ENCODE measurements at regions not wholly inside any gene's neighbourhood (a gene's known extent, or its start where the extent isn't known, plus 50 kb on each side); places are given as distances from the start of the nearest gene placed in this dataset.

DNA sequence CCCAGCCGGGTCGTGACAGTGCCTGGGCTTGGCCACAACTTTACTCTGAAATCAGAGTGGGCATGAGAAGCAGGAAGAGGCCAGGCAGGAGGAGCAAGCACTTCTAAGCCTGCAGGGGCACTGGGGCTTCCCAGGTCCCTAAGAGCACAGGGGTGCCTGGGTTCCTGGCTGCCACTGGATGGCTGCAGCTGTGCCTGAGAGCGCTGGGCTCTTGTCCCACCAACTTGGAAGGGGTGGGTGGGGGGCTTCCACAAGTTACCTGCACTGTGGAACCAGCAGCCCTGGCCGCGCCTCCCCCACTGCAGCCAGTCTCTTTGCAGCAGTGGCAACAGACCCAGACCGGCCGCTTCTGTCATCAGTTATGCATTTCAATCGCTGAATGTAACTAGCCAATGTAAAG is 434.7 kb upstream of the GRM3 start:
- no peak overlapping the region for H3K27ac ChIP-seq (ENCODE audit: low read length)

DNA sequence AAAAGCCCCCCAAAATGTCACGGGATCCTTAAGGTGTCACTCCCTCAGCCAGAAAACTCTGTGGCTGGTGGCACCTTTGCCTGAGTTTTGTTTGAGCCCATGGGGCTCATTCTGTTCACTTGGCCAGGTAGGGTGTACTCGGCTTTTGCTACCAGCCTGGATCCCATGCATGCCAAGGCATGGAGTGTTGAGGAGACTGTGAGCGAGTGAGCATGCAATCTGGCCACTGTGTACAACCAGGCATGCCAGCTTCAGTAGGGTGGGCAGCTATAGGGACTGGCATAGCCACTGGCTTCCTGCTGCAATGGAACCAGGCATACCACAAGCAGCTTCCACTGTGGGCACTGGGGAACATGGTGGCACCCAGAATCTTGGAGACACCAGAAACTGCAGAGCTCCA is 436.0 kb upstream of the GRM3 start:
- TF ChIP-seq POLR2AphosphoS5 (IDR thresholded peaks at IDR 0.05) (no peak), EP300 (conservative IDR thresholded peaks at IDR 0.05; ENCODE audit: poor library complexity, severe bottlenecking) (no peak), TAF1 (IDR thresholded peaks at IDR 0.05; ENCODE audit: low read depth) (no peak), SMC3 (conservative IDR thresholded peaks at IDR 0.05; ENCODE audit: poor library complexity) (no peak), RAD21 (conservative IDR thresholded peaks at IDR 0.05) (no peak), EZH2 (IDR thresholded peaks at IDR 0.05; ENCODE audit: borderline replicate concordance, insufficient read depth, low read length, poor library complexity, severe bottlenecking) (no peak), MXI1 (conservative IDR thresholded peaks at IDR 0.05; ENCODE audit: poor library complexity, severe bottlenecking) (no peak)
- TF ChIP-seq, protein P1, sequence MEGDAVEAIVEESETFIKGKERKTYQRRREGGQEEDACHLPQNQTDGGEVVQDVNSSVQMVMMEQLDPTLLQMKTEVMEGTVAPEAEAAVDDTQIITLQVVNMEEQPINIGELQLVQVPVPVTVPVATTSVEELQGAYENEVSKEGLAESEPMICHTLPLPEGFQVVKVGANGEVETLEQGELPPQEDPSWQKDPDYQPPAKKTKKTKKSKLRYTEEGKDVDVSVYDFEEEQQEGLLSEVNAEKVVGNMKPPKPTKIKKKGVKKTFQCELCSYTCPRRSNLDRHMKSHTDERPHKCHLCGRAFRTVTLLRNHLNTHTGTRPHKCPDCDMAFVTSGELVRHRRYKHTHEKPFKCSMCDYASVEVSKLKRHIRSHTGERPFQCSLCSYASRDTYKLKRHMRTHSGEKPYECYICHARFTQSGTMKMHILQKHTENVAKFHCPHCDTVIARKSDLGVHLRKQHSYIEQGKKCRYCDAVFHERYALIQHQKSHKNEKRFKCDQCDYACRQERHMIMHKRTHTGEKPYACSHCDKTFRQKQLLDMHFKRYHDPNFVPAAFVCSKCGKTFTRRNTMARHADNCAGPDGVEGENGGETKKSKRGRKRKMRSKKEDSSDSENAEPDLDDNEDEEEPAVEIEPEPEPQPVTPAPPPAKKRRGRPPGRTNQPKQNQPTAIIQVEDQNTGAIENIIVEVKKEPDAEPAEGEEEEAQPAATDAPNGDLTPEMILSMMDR (IDR thresholded peaks at IDR 0.05; ENCODE audit: poor library complexity, severe bottlenecking): no peak
- TF ChIP-seq, protein P2, sequence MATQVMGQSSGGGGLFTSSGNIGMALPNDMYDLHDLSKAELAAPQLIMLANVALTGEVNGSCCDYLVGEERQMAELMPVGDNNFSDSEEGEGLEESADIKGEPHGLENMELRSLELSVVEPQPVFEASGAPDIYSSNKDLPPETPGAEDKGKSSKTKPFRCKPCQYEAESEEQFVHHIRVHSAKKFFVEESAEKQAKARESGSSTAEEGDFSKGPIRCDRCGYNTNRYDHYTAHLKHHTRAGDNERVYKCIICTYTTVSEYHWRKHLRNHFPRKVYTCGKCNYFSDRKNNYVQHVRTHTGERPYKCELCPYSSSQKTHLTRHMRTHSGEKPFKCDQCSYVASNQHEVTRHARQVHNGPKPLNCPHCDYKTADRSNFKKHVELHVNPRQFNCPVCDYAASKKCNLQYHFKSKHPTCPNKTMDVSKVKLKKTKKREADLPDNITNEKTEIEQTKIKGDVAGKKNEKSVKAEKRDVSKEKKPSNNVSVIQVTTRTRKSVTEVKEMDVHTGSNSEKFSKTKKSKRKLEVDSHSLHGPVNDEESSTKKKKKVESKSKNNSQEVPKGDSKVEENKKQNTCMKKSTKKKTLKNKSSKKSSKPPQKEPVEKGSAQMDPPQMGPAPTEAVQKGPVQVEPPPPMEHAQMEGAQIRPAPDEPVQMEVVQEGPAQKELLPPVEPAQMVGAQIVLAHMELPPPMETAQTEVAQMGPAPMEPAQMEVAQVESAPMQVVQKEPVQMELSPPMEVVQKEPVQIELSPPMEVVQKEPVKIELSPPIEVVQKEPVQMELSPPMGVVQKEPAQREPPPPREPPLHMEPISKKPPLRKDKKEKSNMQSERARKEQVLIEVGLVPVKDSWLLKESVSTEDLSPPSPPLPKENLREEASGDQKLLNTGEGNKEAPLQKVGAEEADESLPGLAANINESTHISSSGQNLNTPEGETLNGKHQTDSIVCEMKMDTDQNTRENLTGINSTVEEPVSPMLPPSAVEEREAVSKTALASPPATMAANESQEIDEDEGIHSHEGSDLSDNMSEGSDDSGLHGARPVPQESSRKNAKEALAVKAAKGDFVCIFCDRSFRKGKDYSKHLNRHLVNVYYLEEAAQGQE (IDR thresholded peaks at IDR 0.05; ENCODE audit: borderline replicate concordance): no peak
- Histone ChIP-seq H3K36me3 (ENCODE audit: insufficient read depth, low read length) (no peaks in the 10 kb centered on the region), H3K9me2 (ENCODE audit: insufficient read depth, low read length) (no peaks in the 10 kb centered on the region), H2AFZ (ENCODE audit: low read depth, low read length) (no peak overlapping the region), H3K79me2 (replicated peaks; ENCODE audit: insufficient read depth, low read length) (no peaks in the 10 kb centered on the region), H3K9me3 (ENCODE audit: low read length) (no peaks in the 10 kb centered on the region), H3K4me2 (ENCODE audit: low read length) (no peak overlapping the region), H3K27ac (ENCODE audit: low read length) (no peak overlapping the region), H3K4me3 (ENCODE audit: low read length) (no peak overlapping the region), H3K27me3 (ENCODE audit: insufficient read depth, low read depth, low read length) (no peaks in the 10 kb centered on the region), H3K9ac (ENCODE audit: low read length) (no peak overlapping the region), H4K20me1 (ENCODE audit: insufficient read depth) (no peaks in the 10 kb centered on the region), H3F3A (ENCODE audit: insufficient read depth, low read length, poor library complexity, severe bottlenecking) (no peaks in the 10 kb centered on the region)

More for the DNA sequence above, 434.7 kb upstream of the GRM3 start:
- Histone ChIP-seq H3K27me3 (ENCODE audit: insufficient read depth, low read depth, low read length) (no peaks in the 10 kb centered on the region), H3K4me2 (ENCODE audit: low read length) (no peak overlapping the region), H3K4me3 (ENCODE audit: low read length) (no peak overlapping the region), H3K9ac (ENCODE audit: low read length) (no peak overlapping the region), H3K9me2 (ENCODE audit: insufficient read depth, low read length) (no peaks in the 10 kb centered on the region), H4K20me1 (ENCODE audit: insufficient read depth) (no peaks in the 10 kb centered on the region), H3K36me3 (ENCODE audit: insufficient read depth, low read length) (no peaks in the 10 kb centered on the region), H2AFZ (ENCODE audit: low read depth, low read length) (no peak overlapping the region), H3F3A (ENCODE audit: insufficient read depth, low read length, poor library complexity, severe bottlenecking) (no peaks in the 10 kb centered on the region), H3K9me3 (ENCODE audit: low read length) (no peaks in the 10 kb centered on the region), H3K79me2 (replicated peaks; ENCODE audit: insufficient read depth, low read length) (no peaks in the 10 kb centered on the region)
- TF ChIP-seq TAF1 (IDR thresholded peaks at IDR 0.05; ENCODE audit: low read depth): no peak
- no peak for TF ChIP-seq SMC3 (conservative IDR thresholded peaks at IDR 0.05; ENCODE audit: poor library complexity)
- no peak for TF ChIP-seq EZH2 (IDR thresholded peaks at IDR 0.05; ENCODE audit: borderline replicate concordance, insufficient read depth, low read length, poor library complexity, severe bottlenecking)

DNA sequence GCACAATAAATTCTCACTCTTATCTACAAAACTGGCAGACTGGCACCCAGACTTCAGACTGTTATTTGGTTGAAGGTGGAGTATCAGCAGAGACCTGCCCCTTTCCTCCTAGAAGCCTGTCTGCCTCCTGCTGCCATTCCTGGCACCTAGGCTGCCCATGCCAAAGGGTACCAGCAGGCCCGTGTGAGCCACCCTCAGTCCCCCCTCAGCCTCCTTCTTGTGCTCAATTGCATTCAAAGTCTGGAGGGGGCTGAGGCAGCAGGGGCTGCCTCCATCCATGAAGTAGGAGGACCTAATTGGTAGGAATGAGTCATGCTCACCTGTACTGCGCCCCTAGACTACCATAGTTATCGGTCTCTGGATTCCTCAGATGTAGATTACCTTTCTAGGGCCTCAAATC is 440.9 kb upstream of the GRM3 start:
- Histone ChIP-seq H3K36me3 (ENCODE audit: insufficient read depth, low read length) (no peaks in the 10 kb centered on the region), H3K79me2 (replicated peaks; ENCODE audit: insufficient read depth, low read length) (no peaks in the 10 kb centered on the region)
- TF ChIP-seq RAD21 (conservative IDR thresholded peaks at IDR 0.05) (no peak), MXI1 (conservative IDR thresholded peaks at IDR 0.05; ENCODE audit: poor library complexity, severe bottlenecking) (no peak), EP300 (conservative IDR thresholded peaks at IDR 0.05; ENCODE audit: poor library complexity, severe bottlenecking) (no peak), POLR2AphosphoS5 (IDR thresholded peaks at IDR 0.05) (no peak), TAF1 (IDR thresholded peaks at IDR 0.05; ENCODE audit: low read depth) (no peak), EZH2 (IDR thresholded peaks at IDR 0.05; ENCODE audit: borderline replicate concordance, insufficient read depth, low read length, poor library complexity, severe bottlenecking) (no peak), SMC3 (conservative IDR thresholded peaks at IDR 0.05; ENCODE audit: poor library complexity) (no peak)
- TF ChIP-seq, protein P2 (IDR thresholded peaks at IDR 0.05; ENCODE audit: borderline replicate concordance): no peak
- TF ChIP-seq, protein P1 (IDR thresholded peaks at IDR 0.05; ENCODE audit: poor library complexity, severe bottlenecking): no peak

More for the DNA sequence above, 440.9 kb upstream of the GRM3 start:
- Histone ChIP-seq H3F3A (ENCODE audit: insufficient read depth, low read length, poor library complexity, severe bottlenecking) (no peaks in the 10 kb centered on the region), H3K9ac (ENCODE audit: low read length) (no peak overlapping the region), H3K9me2 (ENCODE audit: insufficient read depth, low read length) (no peaks in the 10 kb centered on the region), H3K27me3 (ENCODE audit: insufficient read depth, low read depth, low read length) (no peaks in the 10 kb centered on the region), H3K4me2 (ENCODE audit: low read length) (no peak overlapping the region), H3K4me3 (ENCODE audit: low read length) (no peak overlapping the region), H2AFZ (ENCODE audit: low read depth, low read length) (no peak overlapping the region), H3K9me3 (ENCODE audit: low read length) (no peaks in the 10 kb centered on the region), H3K27ac (ENCODE audit: low read length) (no peak overlapping the region), H4K20me1 (ENCODE audit: insufficient read depth) (no peaks in the 10 kb centered on the region)
